GM13977 (cell line): ENCODE measurements at regions not wholly inside any gene's neighbourhood (a gene's known extent, or its start where the extent isn't known, plus 50 kb on each side); places are given as distances from the start of the nearest gene placed in this dataset.

Experiments used
- DNase-seq: peaks from one replicate; pipeline ENCODE4 v3.0.0; 2012; ENCODE audit warnings: low spot score
- in situ Hi-C: fragments of 300-500 bp; cut with MboI; formaldehyde crosslinking; loops from one replicate; pipeline ENCODE4 v1.12.0; 2022; ENCODE audit warnings: low sequenced_read_pairs, low pct_unique_long_range_greater_than_20kb, mixed read lengths, inconsistent platforms; ENCODE audit not compliant: unreplicated experiment
- TF ChIP-seq, protein P1 (sequence below): IDR thresholded peaks from 2 replicates; pipeline ENCODE4 v1.5.1; 2012; ENCODE audit warnings: mild to moderate bottlenecking, control low read depth; ENCODE audit not compliant: insufficient read depth; ENCODE audit errors: extremely low read depth, missing control alignments

DNA sequence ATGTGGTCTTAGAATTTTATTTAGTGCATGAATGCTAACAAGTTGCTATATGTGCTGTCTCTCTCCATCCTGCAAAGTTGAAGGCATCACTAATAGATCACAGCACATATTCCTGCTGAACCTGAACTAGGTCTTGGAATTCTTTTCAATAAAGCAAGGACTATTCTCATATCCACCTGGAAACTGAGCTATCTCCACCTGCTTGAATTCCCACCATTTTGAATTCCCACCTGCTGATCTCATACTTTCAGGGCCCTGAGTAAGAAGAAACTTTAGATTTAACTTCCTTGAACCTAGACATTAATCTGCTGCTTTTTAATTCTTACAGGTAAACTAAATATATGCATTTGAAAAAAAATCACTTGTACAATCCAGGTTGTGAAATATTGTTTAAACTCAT is 445.3 kb upstream of the CCL2 start:
- DNase-seq: no peak
- TF ChIP-seq, protein P1, sequence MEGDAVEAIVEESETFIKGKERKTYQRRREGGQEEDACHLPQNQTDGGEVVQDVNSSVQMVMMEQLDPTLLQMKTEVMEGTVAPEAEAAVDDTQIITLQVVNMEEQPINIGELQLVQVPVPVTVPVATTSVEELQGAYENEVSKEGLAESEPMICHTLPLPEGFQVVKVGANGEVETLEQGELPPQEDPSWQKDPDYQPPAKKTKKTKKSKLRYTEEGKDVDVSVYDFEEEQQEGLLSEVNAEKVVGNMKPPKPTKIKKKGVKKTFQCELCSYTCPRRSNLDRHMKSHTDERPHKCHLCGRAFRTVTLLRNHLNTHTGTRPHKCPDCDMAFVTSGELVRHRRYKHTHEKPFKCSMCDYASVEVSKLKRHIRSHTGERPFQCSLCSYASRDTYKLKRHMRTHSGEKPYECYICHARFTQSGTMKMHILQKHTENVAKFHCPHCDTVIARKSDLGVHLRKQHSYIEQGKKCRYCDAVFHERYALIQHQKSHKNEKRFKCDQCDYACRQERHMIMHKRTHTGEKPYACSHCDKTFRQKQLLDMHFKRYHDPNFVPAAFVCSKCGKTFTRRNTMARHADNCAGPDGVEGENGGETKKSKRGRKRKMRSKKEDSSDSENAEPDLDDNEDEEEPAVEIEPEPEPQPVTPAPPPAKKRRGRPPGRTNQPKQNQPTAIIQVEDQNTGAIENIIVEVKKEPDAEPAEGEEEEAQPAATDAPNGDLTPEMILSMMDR: no peak
- in situ Hi-C loops: no loop called here

- TF ChIP-seq, protein P1: no peak
- no peak for DNase-seq
- in situ Hi-C loops: no loop called here
Observed at GRCh38 chr17:33811004-33811760, 443.9 kb upstream of the CCL2 start.

GRCh38 chr17:33811984-33812577 is 443.0 kb upstream of the CCL2 start:
- DNase-seq: no peak
- TF ChIP-seq, protein P1: no peak
- in situ Hi-C loops: no loop called here

DNA sequence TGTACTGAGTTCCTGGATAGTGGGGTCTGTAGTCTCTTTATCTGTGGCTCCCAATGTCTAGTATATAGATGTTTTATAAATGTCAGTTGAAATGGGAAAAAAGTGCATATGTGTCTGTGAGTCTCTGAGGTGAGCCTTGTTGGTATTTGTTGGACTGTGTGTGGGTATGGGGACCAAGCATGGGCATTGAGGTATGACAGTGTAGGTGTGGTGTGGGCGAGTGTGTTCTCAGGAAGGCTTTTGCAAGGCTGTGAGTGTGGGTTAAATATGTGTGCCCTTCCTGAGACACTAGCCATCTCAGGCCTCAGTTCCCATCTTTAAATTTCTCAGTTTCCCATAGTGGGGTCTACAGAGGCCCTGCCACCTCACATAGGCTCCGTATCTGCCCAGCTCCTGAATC is 440.2 kb upstream of the CCL2 start:
- DNase-seq: no peak
- in situ Hi-C loops: no loop called here
- TF ChIP-seq, protein P1: no peak

DNA sequence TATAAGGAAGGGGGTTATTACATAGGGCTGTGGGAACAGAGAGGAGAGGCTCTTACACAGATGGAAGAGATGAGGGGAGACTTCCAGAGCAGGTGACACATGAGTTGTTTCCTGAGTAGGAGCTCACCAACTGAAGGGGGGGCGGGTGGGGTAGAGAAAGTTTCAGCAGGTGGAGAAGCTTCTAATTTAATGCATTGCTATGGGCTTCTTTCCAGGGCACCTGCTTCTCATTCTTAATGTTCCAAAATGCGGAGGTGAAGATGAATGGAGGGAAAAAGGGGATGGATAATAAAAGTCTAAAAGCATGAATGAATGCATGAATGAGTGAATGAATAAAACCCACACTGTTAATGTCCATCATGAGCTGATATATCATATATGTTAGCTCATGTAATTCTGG is 439.0 kb upstream of the CCL2 start:
- DNase-seq: no peak
- in situ Hi-C loops: no loop called here
- TF ChIP-seq, protein P1: no peak

GRCh38 chr17:33816842-33817617 is 438.1 kb upstream of the CCL2 start:
- in situ Hi-C loops: no loop called here
- TF ChIP-seq, protein P1: no peak
- DNase-seq: no peak
